HG03108 (cell line): ENCODE measurements at regions not wholly inside any gene's neighbourhood (a gene's known extent, or its start where the extent isn't known, plus 50 kb on each side); places are given as distances from the start of the nearest gene placed in this dataset.

Experiments used
- ATAC-seq: cut with Tn5 transposase; IDR thresholded peaks from one replicate; pipeline ENCODE4 v1.9.1; 2021; ENCODE audit warnings: moderate library complexity; ENCODE audit not compliant: unreplicated experiment

GRCh38 chr3:182732232-182733015 is 60.9 kb upstream of the ATP11B start:
- ATAC-seq, result no peak

DNA sequence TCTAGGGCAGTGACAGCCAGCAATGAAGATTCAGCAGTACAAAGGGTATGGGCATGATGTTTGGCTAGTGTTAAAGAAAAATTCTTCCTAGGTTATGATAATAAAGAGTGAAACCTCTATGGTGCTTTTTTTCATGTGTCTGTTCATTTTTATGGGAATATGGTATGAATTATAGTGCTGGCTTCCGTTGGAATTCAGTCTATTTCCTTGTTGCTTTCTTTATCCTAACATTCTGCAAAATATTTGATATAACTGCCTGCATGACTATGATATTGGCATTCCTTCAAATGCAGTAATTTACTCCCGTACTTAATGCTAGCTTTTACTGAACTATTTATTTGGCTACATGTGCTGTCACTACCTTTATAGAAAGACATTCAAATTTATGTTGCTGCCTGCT is 57.6 kb upstream of the ATP11B start:
- no peak for ATAC-seq

DNA sequence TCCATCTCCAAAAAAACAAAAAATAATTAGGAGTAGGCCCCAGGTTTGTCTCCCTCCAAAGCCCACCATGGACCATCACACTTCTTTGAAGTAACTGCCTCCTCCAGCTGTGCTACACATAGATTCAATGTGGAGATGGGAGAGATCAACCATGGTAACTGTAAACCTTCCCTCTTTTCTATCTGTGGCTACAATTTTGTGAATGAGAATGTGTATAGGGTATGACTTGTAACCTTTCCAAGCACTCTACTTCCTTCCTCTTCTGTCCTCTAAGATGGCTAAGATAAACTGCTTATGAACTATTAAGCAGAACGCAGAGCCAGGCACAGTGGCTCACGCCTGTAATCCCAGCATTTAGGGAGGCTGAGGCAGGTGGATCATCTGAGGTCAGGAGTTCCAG is 55.5 kb upstream of the ATP11B start:
- ATAC-seq, result no peak

DNA sequence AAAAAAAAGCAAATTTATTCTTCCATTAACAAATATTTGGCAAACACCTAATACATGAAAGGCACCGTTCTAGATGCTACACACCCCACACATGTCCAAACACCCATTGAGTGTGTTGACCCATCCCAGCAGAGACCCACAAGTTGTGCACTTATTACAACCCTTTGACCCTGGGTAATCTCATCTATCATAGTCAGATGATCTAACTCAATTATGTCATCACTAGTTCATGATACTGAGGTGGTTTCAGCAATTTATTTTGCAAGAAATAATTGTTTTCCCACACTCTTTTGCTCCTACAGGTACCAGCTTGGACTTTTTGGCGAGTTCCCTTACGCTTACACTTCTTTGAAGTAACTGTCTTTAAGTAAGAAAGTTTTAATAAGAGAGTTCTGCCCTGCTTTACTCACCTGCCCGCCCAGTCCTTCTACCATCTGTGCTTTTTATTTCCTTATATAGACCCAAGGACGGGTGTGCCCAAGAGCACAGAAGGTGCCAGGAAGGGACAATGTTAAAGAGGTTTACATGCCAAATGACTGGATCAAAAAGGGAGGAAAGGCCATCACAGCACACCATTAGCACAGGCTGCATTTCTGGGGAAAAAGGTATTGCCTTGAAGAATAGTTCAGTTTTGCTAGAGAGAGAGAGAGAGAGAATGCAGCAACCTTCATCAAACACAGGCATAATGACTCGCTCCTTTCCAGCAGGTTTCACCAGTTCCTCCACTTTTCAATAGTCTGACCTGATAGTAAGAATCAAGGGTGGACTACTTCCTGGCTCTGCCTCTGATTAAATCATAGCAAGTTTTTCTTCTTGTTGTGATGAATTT is 54.5 kb upstream of the ATP11B start:
- no peak for ATAC-seq

DNA sequence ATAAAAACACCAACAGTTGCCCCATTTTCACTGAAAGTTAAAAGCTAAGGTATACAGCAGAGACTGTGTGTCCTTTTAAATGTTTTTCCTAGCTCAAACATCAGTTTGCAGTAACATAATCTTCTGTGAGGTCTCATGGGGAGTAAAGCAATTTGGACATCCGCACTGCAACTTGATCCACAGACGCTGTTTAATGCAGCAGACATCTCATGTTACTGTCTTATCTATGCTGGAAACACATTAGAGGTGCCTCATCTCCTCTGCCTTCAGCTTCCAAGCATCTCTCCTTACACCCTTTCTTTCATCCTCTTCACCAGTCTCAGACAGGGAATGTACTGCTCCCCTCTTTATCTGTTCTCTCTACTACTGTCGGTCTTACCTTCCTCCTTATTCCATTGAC is 53.7 kb upstream of the ATP11B start:
- ATAC-seq, result no peak

DNA sequence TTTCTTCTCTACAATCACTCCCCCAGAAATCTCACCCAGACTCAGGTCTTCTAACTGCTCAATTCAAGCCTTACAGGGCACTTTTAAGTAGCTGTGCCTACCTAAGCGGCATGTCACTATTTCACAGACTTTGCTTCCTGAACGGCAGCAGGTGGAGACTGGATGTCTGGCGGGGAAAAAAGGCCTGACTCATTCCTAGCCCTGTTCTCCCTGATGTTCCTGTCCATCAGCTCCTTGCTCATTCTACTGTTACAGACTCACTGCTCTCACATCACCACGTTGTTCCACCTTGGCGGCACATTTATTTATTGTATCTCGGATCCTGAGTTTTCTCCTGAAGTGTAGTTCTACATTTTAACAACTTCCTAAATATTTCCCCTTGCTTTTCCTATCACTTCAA is 52.6 kb upstream of the ATP11B start:
- no peak for ATAC-seq

- no peak for ATAC-seq
Measured at GRCh38 chr3:182741214-182741613, 52.1 kb upstream of the ATP11B start.
